Spleen (tissue), 11 donors: ENCODE measurements at regions not wholly inside any gene's neighbourhood (a gene's known extent, or its start where the extent isn't known, plus 50 kb on each side); places are given as distances from the start of the nearest gene placed in this dataset.

Experiments used
- DNase-seq: peaks from one replicate; pipeline ENCODE4 v3.0.0-alpha.2; 2020
- H3K27ac ChIP-seq, 8 donors: fragments of 200-600 bp; sonication (generic) in 7 of 8; 1 replicate in 4 of 8; 2 replicates in 4 of 8; pipeline versions ENCODE4 v1.5.0 to v1.8.0; 2016 to 2021; ENCODE audit warnings: inconsistent platforms in 4 of 8, mild to moderate bottlenecking in 4 of 8, moderate library complexity in 1 of 8
- H3K27me3 ChIP-seq, 7 donors: fragments of 200-600 bp; sonication (generic) in 6 of 7; replicated peaks in 1 of 7; 1 replicate in 4 of 7; 2 replicates in 3 of 7; pipeline versions ENCODE4 v1.5.0 to v1.8.0; 2016 to 2021; ENCODE audit warnings: inconsistent platforms in 3 of 7, mild to moderate bottlenecking in 1 of 7
- H3K36me3 ChIP-seq, 6 donors: fragments of 200-600 bp; sonication (generic) in 5 of 6; 1 replicate in 4 of 6; 2 replicates in 2 of 6; pipeline versions ENCODE4 v1.5.0 to v1.8.0; 2016 to 2021; ENCODE audit warnings: inconsistent platforms in 2 of 6
- H3K4me1 ChIP-seq, 6 donors: fragments of 200-600 bp; sonication (generic) in 5 of 6; 1 replicate in 3 of 6; 2 replicates in 3 of 6; pipeline versions ENCODE4 v1.5.0 to v1.8.0; 2016 to 2021; ENCODE audit warnings: inconsistent platforms in 3 of 6
- H3K4me3 ChIP-seq, 8 donors: fragments of 200-600 bp; sonication (generic) in 7 of 8; 1 replicate in 4 of 8; 2 replicates in 4 of 8; pipeline versions ENCODE4 v1.5.0 to v1.8.0; 2016 to 2021; ENCODE audit warnings: inconsistent platforms in 4 of 8, mild to moderate bottlenecking in 4 of 8, moderate library complexity in 2 of 8
- H3K9me3 ChIP-seq, 8 donors: fragments of 200-600 bp; sonication (generic) in 7 of 8; 1 replicate in 4 of 8; 2 replicates in 4 of 8; pipeline versions ENCODE4 v1.5.0 to v1.8.0; 2016 to 2021; ENCODE audit warnings: inconsistent platforms in 4 of 8
- CTCF ChIP-seq, 11 experiments: fragments of 200-600 bp in 7 of 11; fragments of 450-650 bp in 4 of 11; sonication (generic) in 4 of 11; IDR thresholded peaks in 8 of 11; conservative IDR thresholded peaks in 3 of 11; 1 replicate in 7 of 11; 2 replicates in 4 of 11; pipeline versions ENCODE4 v1.4.0 to v1.8.0; 2016 to 2021; ENCODE audit warnings: antibody characterized with exemption in 11 of 11, inconsistent platforms in 4 of 11, mild to moderate bottlenecking in 1 of 11
- POLR2A ChIP-seq, 3 donors: fragments of 450-650 bp; IDR thresholded peaks; one replicate each; pipeline ENCODE4 v1.5.1; 2017; ENCODE audit warnings: antibody characterized with exemption in 3 of 3, mild to moderate bottlenecking in 1 of 3
- POLR2AphosphoS5 ChIP-seq, 3 donors: sonication (generic); formaldehyde crosslinking; IDR thresholded peaks; one replicate each; pipeline ENCODE4 v1.5.1; 2017; ENCODE audit warnings: antibody characterized with exemption in 3 of 3
- WGBS, 5 donors: extraction: QIAGEN DNeasy Blood & Tissue Kit in 3 of 5; methylation state at CpG; one replicate each; pipeline versions ENCODE4 v1.1.5 to v1.1.7; 2013 to 2018; 5-methylcytosine and 5-hydroxymethylcytosine counted together
- intact Hi-C: fragments of 100-400 bp; cut with DNase I; formaldehyde crosslinking; loops from one replicate; pipeline ENCODE4 v1.15.0; 2023; ENCODE audit warnings: low total_unique reads
- donor health status: healthy with polysubstance abuse.
- donor health status: DM: no; HTN: no; CAD: no; lungs with moderate emphysema.
- donor health status: DM: no; HTN: no; CAD: no.
- donor health status: Bipolar disorder and iron deficiency.
- donor health status: healthy.
- donor health status: DM: no; HTN: no; CAD: no.
- donor health status: DM: yes; HTN: yes; CAD: no.

GRCh38 chr14:62364161-62364560 lies 601.9 kb downstream of the SNAPC1 start:
- intact Hi-C loops: no loop called here
- DNase-seq: no peak
- Histone ChIP-seq H3K27ac (no peak overlapping the region), H3K27me3 (no peaks in the 10 kb centered on the region), H3K9me3 (peaks cover 0 to 7% (median 0%) of the 10 kb centered on the region in 8 donors), H3K4me1 (no peaks in the 10 kb centered on the region), H3K36me3 (no peaks in the 10 kb centered on the region), H3K4me3 (no peak overlapping the region)
- TF ChIP-seq POLR2A (IDR thresholded peaks at IDR 0.05) (no peak), CTCF (IDR thresholded peaks at IDR 0.05 in 8 of 11, conservative IDR thresholded peaks at IDR 0.05 in 3 of 11) (no peak), POLR2AphosphoS5 (IDR thresholded peaks at IDR 0.05) (no peak)
- WGBS, 5 donors: 56 to 77% (median 63%) methylated on average over 2 of the region's 2 CpGs

GRCh38 chr14:62364800-62365280 lies 602.6 kb downstream of the SNAPC1 start:
- DNase-seq: no peak
- TF ChIP-seq POLR2A (IDR thresholded peaks at IDR 0.05) (no peak), POLR2AphosphoS5 (IDR thresholded peaks at IDR 0.05) (no peak), CTCF (IDR thresholded peaks at IDR 0.05 in 8 of 11, conservative IDR thresholded peaks at IDR 0.05 in 3 of 11) (no peak)
- WGBS, 5 donors: 52 to 83% (median 69%) methylated on average over 4 of the region's 4 CpGs
- Histone ChIP-seq H3K4me3 (no peak overlapping the region), H3K9me3 (peaks cover 0 to 7% (median 0%) of the 10 kb centered on the region in 8 donors), H3K4me1 (no peaks in the 10 kb centered on the region), H3K27ac (no peak overlapping the region), H3K27me3 (no peaks in the 10 kb centered on the region), H3K36me3 (no peaks in the 10 kb centered on the region)
- intact Hi-C loops: no loop called here

- Histone ChIP-seq H3K9me3 (no peaks in the 10 kb centered on the region), H3K27me3 (no peaks in the 10 kb centered on the region), H3K4me3 (no peak overlapping the region), H3K4me1 (no peaks in the 10 kb centered on the region), H3K36me3 (no peaks in the 10 kb centered on the region), H3K27ac (no peak overlapping the region)
- intact Hi-C loops: no loop called here
- no peak for TF ChIP-seq CTCF (IDR thresholded peaks at IDR 0.05 in 8 of 11, conservative IDR thresholded peaks at IDR 0.05 in 3 of 11)
- TF ChIP-seq POLR2A (IDR thresholded peaks at IDR 0.05): no peak
- DNase-seq: no peak
These were observed 607.8 kb downstream of the SNAPC1 start for GRCh38 chr14:62369919-62370560.

- peaks cover 0 to 22% (median 9%) of the 10 kb centered on the region in 8 donors for H3K9me3 ChIP-seq
- no peak overlapping the region for H3K4me3 ChIP-seq
- intact Hi-C loops: no loop called here
- no peaks in the 10 kb centered on the region for H3K4me1 ChIP-seq
- H3K27ac ChIP-seq: no peak overlapping the region
- no peaks in the 10 kb centered on the region for H3K36me3 ChIP-seq
- TF ChIP-seq POLR2AphosphoS5 (IDR thresholded peaks at IDR 0.05) (no peak), POLR2A (IDR thresholded peaks at IDR 0.05) (no peak), CTCF (IDR thresholded peaks at IDR 0.05 in 8 of 11, conservative IDR thresholded peaks at IDR 0.05 in 3 of 11) (no peak)
- no peak for DNase-seq
- no peaks in the 10 kb centered on the region for H3K27me3 ChIP-seq
These were observed 611.7 kb downstream of the SNAPC1 start for GRCh38 chr14:62373944-62374343.
